ENCODE measurements at regions not wholly inside any gene's neighbourhood (a gene's known extent, or its start where the extent isn't known, plus 50 kb on each side); places are given as distances from the start of the nearest gene placed in this dataset.

DNA sequence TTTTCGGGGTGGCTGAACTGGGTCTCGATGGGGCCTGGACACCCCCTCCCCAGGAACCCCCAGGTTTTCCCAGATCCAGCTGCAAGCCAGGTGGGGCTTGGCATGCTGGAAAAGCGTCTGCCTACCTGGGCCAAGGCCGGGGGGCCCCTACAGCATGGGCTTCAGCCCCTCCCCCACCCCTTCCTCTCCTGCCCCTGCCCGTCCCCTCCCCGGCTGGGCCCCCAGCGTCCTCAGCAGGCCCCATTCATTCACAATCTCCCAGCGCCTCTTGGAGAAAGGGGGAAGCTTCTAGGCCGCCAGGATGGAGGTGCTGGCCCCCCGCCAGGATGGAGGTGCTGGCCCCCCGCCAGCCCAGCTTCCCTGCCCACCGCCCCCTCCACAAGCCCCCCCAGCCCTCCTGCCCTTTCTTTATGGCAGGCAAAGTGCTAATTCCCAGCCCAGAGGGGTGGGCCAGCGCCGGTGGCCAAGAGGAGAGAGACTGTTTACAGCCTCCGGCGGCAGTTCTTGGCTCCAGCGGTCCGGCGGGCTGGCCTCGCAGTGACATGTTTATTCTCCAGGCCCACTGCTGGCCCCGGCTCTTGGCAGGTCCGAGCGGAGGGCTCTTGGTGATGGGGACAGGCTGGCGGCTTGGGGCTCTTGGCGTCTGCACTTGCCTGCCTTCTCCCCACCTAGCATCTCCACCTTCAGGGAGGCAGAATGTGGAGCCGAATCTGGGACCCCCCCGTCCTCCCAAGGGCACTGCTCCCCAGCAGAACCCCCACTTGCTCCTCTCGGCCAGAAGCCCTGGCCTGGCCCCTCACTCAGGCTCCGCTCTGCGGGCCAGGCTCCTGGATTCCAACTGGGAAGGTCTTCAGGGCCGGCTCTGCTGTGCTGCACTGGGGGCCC is 94.4 kb upstream of the CIBAR2 start:
- Histone ChIP-seq H3K36me3 (ENCODE audit: low read depth) (no peaks in the 10 kb centered on the region), H3K4me3 (no peak overlapping the region), H4K20me1 (ENCODE audit: insufficient read depth) (no peaks in the 10 kb centered on the region), H2AFZ (no peak overlapping the region), H3K4me2 (no peak overlapping the region), H3K27me3 (ENCODE audit: insufficient read depth, low read depth) (no peaks in the 10 kb centered on the region), H3K4me1 (replicated peaks; ENCODE audit: insufficient read depth) (no peaks in the 10 kb centered on the region), H3K9me3 (ENCODE audit: insufficient read depth, low read depth) (no peaks in the 10 kb centered on the region), H3K27ac (no peak overlapping the region), H3K79me2 (ENCODE audit: low read depth) (no peaks in the 10 kb centered on the region), H3K9me2 (ENCODE audit: insufficient read depth) (no peaks in the 10 kb centered on the region), H3F3A (ENCODE audit: insufficient read depth, low read depth) (peaks cover 10% of the 10 kb centered on the region; the same call in 1 of the 2 replicates)
- ChIA-PET POLR2A (ENCODE audit: unreplicated experiment) (no interaction called here), CTCF (no interaction called here)
- TF ChIP-seq, protein P1, sequence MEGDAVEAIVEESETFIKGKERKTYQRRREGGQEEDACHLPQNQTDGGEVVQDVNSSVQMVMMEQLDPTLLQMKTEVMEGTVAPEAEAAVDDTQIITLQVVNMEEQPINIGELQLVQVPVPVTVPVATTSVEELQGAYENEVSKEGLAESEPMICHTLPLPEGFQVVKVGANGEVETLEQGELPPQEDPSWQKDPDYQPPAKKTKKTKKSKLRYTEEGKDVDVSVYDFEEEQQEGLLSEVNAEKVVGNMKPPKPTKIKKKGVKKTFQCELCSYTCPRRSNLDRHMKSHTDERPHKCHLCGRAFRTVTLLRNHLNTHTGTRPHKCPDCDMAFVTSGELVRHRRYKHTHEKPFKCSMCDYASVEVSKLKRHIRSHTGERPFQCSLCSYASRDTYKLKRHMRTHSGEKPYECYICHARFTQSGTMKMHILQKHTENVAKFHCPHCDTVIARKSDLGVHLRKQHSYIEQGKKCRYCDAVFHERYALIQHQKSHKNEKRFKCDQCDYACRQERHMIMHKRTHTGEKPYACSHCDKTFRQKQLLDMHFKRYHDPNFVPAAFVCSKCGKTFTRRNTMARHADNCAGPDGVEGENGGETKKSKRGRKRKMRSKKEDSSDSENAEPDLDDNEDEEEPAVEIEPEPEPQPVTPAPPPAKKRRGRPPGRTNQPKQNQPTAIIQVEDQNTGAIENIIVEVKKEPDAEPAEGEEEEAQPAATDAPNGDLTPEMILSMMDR (conservative IDR thresholded peaks at IDR 0.05), result no peak
- TF ChIP-seq EZH2 (IDR thresholded peaks at IDR 0.05; ENCODE audit: low read depth), result no peak
- intact Hi-C loops (cut with micrococcal nuclease; ENCODE audit: unreplicated experiment), result no loop called here
- no TSS peak for BruUV-seq (replicated peaks)
- no peak for DNase-seq

DNA sequence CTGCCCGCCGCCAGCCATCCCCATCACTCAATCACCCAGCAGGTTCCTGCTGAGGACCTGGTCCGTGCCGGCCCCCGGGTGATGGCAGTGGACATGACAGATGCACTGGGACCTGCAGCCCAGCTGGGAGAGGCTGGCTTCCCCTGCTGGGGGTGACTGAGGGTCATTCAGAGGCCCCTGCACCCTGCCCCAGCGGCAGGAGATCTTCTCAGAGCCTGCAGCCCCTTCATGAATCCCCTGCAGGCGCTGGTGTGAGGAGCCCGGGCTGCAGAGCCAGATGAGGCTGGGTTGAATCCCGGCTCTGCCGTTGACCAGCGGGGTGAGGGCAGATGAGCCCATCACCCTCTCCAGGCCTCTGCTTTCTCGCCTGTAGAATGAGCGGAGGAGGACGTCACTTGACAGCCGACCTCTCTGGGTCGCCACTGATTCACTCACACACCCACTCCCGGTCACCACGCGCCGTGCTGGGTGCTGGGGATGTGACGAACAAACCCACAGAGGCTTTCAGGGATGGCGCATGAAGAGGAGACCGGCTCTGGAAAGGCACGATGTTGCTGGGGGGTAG is 95.2 kb upstream of the CIBAR2 start:
- Histone ChIP-seq H2AFZ (no peak overlapping the region), H3K36me3 (ENCODE audit: low read depth) (no peaks in the 10 kb centered on the region), H3K79me2 (ENCODE audit: low read depth) (no peaks in the 10 kb centered on the region), H4K20me1 (ENCODE audit: insufficient read depth) (no peaks in the 10 kb centered on the region), H3K9me2 (ENCODE audit: insufficient read depth) (no peaks in the 10 kb centered on the region), H3K4me1 (replicated peaks; ENCODE audit: insufficient read depth) (no peaks in the 10 kb centered on the region), H3K27ac (no peak overlapping the region), H3K9me3 (ENCODE audit: insufficient read depth, low read depth) (no peaks in the 10 kb centered on the region), H3F3A (ENCODE audit: insufficient read depth, low read depth) (peaks cover 10% of the 10 kb centered on the region; the same call in 1 of the 2 replicates), H3K4me2 (no peak overlapping the region), H3K27me3 (ENCODE audit: insufficient read depth, low read depth) (no peaks in the 10 kb centered on the region), H3K4me3 (no peak overlapping the region)
- no peak for DNase-seq
- ChIA-PET POLR2A (ENCODE audit: unreplicated experiment) (no interaction called here), CTCF (no interaction called here)
- no TSS peak for BruUV-seq (replicated peaks)
- TF ChIP-seq, protein P1 (conservative IDR thresholded peaks at IDR 0.05), result no peak
- TF ChIP-seq EZH2 (IDR thresholded peaks at IDR 0.05; ENCODE audit: low read depth), result no peak
- intact Hi-C loops (cut with micrococcal nuclease; ENCODE audit: unreplicated experiment), result no loop called here

DNA sequence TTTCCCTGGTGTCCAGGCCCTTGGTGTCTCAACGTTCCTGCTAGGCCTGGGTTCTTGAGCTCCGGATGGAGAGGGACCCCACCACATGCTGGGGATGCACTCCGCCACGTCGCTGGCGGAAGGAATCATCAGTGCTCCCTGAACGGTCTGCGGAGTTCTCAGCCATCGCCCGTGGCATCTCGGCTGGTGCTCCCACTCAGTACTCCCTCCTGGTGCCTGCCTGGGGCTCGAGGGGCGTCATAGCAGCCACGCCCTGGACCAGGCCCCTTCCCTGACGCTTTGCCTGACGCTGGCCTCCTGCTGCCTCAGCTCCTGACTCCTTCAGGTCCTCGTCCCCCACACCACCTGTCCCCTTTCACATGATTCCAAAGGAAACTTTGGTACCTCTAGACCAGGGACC is 95.9 kb upstream of the CIBAR2 start:
- H3K27ac ChIP-seq, result no peak overlapping the region
- no peaks in the 10 kb centered on the region for H3K9me2 ChIP-seq (ENCODE audit: insufficient read depth)
- no TSS peak for BruUV-seq (replicated peaks)
- H2AFZ ChIP-seq, result no peak overlapping the region
- H3K4me3 ChIP-seq, result no peak overlapping the region
- H4K20me1 ChIP-seq (ENCODE audit: insufficient read depth), result no peaks in the 10 kb centered on the region
- H3K4me2 ChIP-seq, result no peak overlapping the region
- no peaks in the 10 kb centered on the region for H3K79me2 ChIP-seq (ENCODE audit: low read depth)
- TF ChIP-seq EZH2 (IDR thresholded peaks at IDR 0.05; ENCODE audit: low read depth), result no peak
- TF ChIP-seq, protein P1 (conservative IDR thresholded peaks at IDR 0.05), result no peak
- ChIA-PET CTCF (no interaction called here), POLR2A (ENCODE audit: unreplicated experiment) (no interaction called here)
- intact Hi-C loops (cut with micrococcal nuclease; ENCODE audit: unreplicated experiment), result no loop called here
- no peaks in the 10 kb centered on the region for H3K4me1 ChIP-seq (replicated peaks; ENCODE audit: insufficient read depth)
- H3K27me3 ChIP-seq (ENCODE audit: insufficient read depth, low read depth), result no peaks in the 10 kb centered on the region
- no peaks in the 10 kb centered on the region for H3K9me3 ChIP-seq (ENCODE audit: insufficient read depth, low read depth)
- no peaks in the 10 kb centered on the region for H3K36me3 ChIP-seq (ENCODE audit: low read depth)
- DNase-seq, result no peak
- peaks cover 10% of the 10 kb centered on the region; the same call in 1 of the 2 replicates for H3F3A ChIP-seq (ENCODE audit: insufficient read depth, low read depth)

Measured in PC-9 (cell line).